ENCODE measurements at regions not wholly inside any gene's neighbourhood (a gene's known extent, or its start where the extent isn't known, plus 50 kb on each side); places are given as distances from the start of the nearest gene placed in this dataset.

GRCh38 chr21:28263974-28264373 is 728.7 kb downstream of the LTN1 start:
- peaks cover 6% of the 10 kb centered on the region for H3K4me1 ChIP-seq
- no peak overlapping the region for H3K4me3 ChIP-seq
- no peak for TF ChIP-seq CTCF (IDR thresholded peaks at IDR 0.05; ENCODE audit: borderline replicate concordance)
- no peaks in the 10 kb centered on the region for H3K36me3 ChIP-seq
- no peaks in the 10 kb centered on the region for H3K27me3 ChIP-seq (ENCODE audit: low read depth)
- intact Hi-C loops (cut with micrococcal nuclease) = no loop called here
- H3K27ac ChIP-seq (replicated peaks) = no peak overlapping the region
- no peak for DNase-seq
- no peaks in the 10 kb centered on the region for H3K9me3 ChIP-seq (replicated peaks)

- Histone ChIP-seq H3K9me3 (replicated peaks) (no peaks in the 10 kb centered on the region), H3K4me3 (no peak overlapping the region), H3K27me3 (ENCODE audit: low read depth) (no peaks in the 10 kb centered on the region), H3K27ac (replicated peaks) (no peak overlapping the region), H3K36me3 (no peaks in the 10 kb centered on the region), H3K4me1 (peaks cover 12% of the 10 kb centered on the region)
- no peak for DNase-seq
- TF ChIP-seq CTCF (IDR thresholded peaks at IDR 0.05; ENCODE audit: borderline replicate concordance) = no peak
- intact Hi-C loops (cut with micrococcal nuclease) = no loop called here
Observed at GRCh38 chr21:28261298-28261697, 731.4 kb downstream of the LTN1 start.

- H3K4me3 ChIP-seq = no peak overlapping the region
- no peak overlapping the region for H3K27ac ChIP-seq (replicated peaks)
- intact Hi-C loops (cut with micrococcal nuclease) = no loop called here
- TF ChIP-seq CTCF (IDR thresholded peaks at IDR 0.05; ENCODE audit: borderline replicate concordance) = no peak
- DNase-seq = no peak
- peaks cover 16% of the 10 kb centered on the region for H3K4me1 ChIP-seq
- no peaks in the 10 kb centered on the region for H3K9me3 ChIP-seq (replicated peaks)
- H3K36me3 ChIP-seq = no peaks in the 10 kb centered on the region
- no peaks in the 10 kb centered on the region for H3K27me3 ChIP-seq (ENCODE audit: low read depth)
Observed at GRCh38 chr21:28257276-28257675, 735.4 kb downstream of the LTN1 start.

GRCh38 chr21:28256837-28257236 is 735.8 kb downstream of the LTN1 start:
- Histone ChIP-seq H3K4me1 (peaks cover 16% of the 10 kb centered on the region), H3K4me3 (no peak overlapping the region), H3K36me3 (no peaks in the 10 kb centered on the region), H3K27me3 (ENCODE audit: low read depth) (no peaks in the 10 kb centered on the region), H3K27ac (replicated peaks) (no peak overlapping the region), H3K9me3 (replicated peaks) (no peaks in the 10 kb centered on the region)
- DNase-seq = no peak
- intact Hi-C loops (cut with micrococcal nuclease) = no loop called here
- no peak for TF ChIP-seq CTCF (IDR thresholded peaks at IDR 0.05; ENCODE audit: borderline replicate concordance)

GRCh38 chr21:28256420-28256831 is 736.3 kb downstream of the LTN1 start:
- Histone ChIP-seq H3K9me3 (replicated peaks) (no peaks in the 10 kb centered on the region), H3K27ac (replicated peaks) (no peak overlapping the region), H3K36me3 (no peaks in the 10 kb centered on the region), H3K27me3 (ENCODE audit: low read depth) (no peaks in the 10 kb centered on the region), H3K4me3 (no peak overlapping the region), H3K4me1 (peaks cover 16% of the 10 kb centered on the region)
- intact Hi-C loops (cut with micrococcal nuclease) = no loop called here
- no peak for TF ChIP-seq CTCF (IDR thresholded peaks at IDR 0.05; ENCODE audit: borderline replicate concordance)
- no peak for DNase-seq

- TF ChIP-seq CTCF (IDR thresholded peaks at IDR 0.05; ENCODE audit: borderline replicate concordance) = no peak
- no peak for DNase-seq
- intact Hi-C loops (cut with micrococcal nuclease) = no loop called here
- H3K27me3 ChIP-seq (ENCODE audit: low read depth) = no peaks in the 10 kb centered on the region
- no peak overlapping the region for H3K4me3 ChIP-seq
- H3K27ac ChIP-seq (replicated peaks) = no peak overlapping the region
- H3K4me1 ChIP-seq = peaks cover 16% of the 10 kb centered on the region
- H3K36me3 ChIP-seq = no peaks in the 10 kb centered on the region
- no peaks in the 10 kb centered on the region for H3K9me3 ChIP-seq (replicated peaks)
Observed at GRCh38 chr21:28253961-28254360, 738.7 kb downstream of the LTN1 start.

Data from left ventricle myocardium inferior (tissue), 1 donor.